Stimulated activated CD8-positive, alpha-beta memory T cell treated with anti-CD3 and anti-CD28 coated beads, Interleukin-12 subunit alpha, Interleukin-12 subunit beta, amount 100 ng/mL, for 24 hours (primary cell): ENCODE measurements at regions not wholly inside any gene's neighbourhood (a gene's known extent, or its start where the extent isn't known, plus 50 kb on each side); places are given as distances from the start of the nearest gene placed in this dataset.

Experiments
- DNase-seq: peaks from one replicate; pipeline ENCODE4 v3.0.0-alpha.2; 2020; ENCODE audit errors: extremely low read depth

DNA sequence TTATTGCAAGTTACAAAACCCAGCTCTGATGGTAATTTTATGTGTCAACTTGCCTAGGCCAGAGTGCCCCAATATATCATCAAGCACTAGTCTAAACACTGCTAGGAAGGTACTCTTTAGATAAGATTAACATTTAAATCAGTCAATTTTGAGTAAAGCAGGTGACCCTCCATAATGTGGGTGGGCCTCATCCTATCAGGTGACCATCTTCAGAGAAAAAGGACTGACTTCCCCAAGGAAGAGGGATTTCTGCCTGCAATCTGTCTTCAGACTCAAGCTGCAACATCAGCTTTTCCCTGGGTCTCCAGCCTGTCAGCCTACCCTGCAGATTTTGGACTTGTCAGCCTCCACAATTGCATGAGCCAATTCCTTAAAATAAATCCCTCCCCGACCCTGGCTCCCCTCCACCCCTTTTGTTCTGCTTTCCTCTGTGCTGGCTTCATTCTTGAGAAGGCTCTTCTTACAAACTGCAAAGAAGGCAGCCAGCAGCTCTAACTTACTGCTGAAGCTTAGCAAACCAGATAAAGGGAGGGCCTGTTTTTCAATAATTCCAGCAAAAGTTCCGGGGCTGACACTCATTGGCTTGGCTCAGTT, 56.4 kb upstream of the RUNX3 start:
- DNase-seq: no peak

DNA sequence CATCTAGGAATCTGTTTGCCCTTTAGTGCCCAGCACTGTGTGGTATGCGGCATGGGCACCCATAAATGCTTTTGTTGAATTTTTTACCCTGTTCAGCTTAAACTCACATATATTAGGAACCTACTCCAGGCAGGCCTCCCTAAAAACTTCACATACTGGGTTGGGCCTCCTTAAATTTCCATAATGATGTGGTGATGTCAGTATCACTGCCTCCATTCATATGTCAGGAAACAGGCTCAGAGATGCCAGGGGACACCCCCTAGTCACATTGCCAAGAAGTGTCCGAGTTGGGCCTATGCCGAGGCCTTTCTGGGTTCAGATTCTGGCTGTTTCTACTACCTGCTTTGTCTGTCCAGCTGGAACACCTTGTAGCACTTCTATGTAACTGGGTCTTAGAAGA, 55.7 kb upstream of the RUNX3 start:
- DNase-seq: no peak

DNA sequence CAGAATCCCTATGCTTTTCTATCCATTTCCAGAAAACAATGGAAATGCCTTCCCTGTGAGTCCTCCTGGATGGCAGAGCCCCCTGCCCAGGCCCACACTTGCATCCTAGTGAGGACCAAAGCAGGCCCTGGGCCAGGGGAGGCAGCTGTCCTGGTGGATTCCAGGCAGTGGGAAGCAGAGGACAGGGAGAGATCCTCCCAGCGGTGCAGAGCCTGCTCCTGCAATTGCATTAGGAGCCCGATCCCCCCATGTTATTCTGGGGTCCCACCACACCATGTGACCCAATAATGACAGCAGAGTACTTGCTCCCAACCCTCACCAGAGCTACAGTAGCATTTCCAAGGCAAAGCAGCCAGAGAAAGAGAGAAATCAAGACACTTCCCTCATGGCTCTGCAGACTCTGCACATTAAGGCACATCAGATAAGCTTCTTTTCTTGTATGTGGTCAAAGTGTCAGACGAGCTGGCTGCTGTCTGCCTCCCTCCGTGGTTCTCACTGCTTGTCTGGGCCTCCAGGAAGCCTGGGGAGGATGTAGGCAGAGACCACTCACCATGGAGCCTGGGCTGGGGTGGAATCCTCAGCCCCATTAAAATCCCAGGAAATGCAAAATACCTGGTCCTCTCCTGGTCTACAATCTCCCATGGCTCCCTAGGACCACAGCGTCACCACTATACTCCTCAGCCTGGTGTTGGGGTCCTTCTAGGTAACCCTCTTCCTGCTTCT, 54.9 kb upstream of the RUNX3 start:
- DNase-seq: no peak

GRCh38 chr1:24984300-24984699, 54.2 kb upstream of the RUNX3 start:
- no peak for DNase-seq

GRCh38 chr1:24983006-24983680, 53.1 kb upstream of the RUNX3 start:
- no peak for DNase-seq

DNA sequence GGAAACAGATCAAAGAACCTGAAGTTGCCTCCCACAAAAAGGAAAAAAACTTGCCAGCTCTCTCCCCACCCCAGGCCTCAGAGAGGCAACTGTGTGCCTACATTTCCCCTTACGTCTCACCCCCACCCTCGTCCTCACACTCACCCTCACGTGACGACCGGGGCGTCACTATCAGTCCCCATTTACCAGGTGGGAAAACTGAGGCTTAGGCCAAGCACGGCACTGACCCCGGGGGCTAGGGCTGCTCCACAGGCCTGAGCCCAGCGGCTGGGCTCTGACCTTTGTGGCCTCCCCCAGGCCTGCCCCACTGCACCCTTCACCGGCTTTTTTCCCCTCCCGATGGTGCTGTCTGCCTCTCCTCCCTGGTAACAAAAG, 51.5 kb upstream of the RUNX3 start:
- no peak for DNase-seq

DNA sequence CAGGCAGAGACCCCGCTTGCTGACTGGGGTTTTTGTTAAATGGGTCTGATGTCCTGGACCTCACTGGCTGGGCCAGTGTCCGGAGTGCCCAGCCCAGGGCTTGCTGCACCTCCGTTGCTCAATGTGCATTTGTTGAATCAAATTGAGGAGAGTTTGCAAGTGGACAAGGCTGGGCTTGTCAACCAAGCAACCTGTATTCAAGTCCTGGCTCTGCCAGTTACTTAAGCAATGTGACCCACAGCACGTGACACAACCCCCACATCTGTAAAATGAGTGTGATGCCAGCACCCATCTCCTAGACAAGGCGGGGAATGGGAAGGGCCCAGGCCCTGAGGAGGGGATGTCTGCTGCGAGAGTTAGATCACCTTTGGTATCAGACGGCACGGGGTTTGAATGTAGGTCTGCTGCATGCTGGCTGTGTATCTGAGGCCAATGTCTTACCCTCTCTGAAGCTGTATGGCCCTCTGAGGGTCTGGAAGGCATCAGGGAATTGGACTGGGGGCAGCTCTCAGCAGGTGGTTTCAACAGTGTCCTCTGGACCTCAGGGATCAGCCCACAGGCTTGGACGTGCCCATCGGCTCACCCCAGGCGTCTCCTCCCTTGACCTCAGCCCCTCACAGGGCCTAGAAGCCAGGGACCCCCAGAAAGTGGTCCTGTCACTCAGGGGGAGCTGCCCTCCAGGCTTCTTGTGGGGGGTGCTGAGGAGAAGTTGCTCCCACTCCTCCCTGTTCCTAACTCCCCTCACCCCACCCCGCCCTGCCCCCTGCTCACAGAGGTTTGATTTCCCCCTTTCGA, 51.0 kb upstream of the RUNX3 start:
- DNase-seq: no peak
